H9 (cell line): ENCODE measurements at regions not wholly inside any gene's neighbourhood (a gene's known extent, or its start where the extent isn't known, plus 50 kb on each side); places are given as distances from the start of the nearest gene placed in this dataset.

Experiments used
- DNase-seq: peaks from one replicate; pipeline ENCODE4 v3.0.0-alpha.2; 2017
- H2AFZ ChIP-seq: one replicate; pipeline ENCODE4 v1.6.1; 2013; ENCODE audit warnings: mild to moderate bottlenecking, low read length, control low read depth, moderate library complexity
- H2AK5ac ChIP-seq: 2 replicates; pipeline ENCODE4 v1.6.1; 2013; ENCODE audit warnings: low read length, control low read depth, mixed read lengths; ENCODE audit not compliant: insufficient read length
- H2BK120ac ChIP-seq: one replicate; pipeline ENCODE4 v1.6.1; 2013; ENCODE audit warnings: low read depth, mild to moderate bottlenecking, low read length, control low read depth, inconsistent platforms; ENCODE audit not compliant: poor library complexity, severe bottlenecking
- H2BK12ac ChIP-seq: 2 replicates; pipeline ENCODE4 v1.6.1; 2013; ENCODE audit warnings: low read length, control low read depth, mixed read lengths, low read depth; ENCODE audit not compliant: insufficient read length
- H2BK15ac ChIP-seq: 2 replicates; pipeline ENCODE4 v1.6.1; 2013; ENCODE audit warnings: low read depth, low read length, control low read depth
- H2BK20ac ChIP-seq: one replicate; pipeline ENCODE4 v1.6.1; 2013; ENCODE audit warnings: low read depth, mild to moderate bottlenecking, low read length, control low read depth, inconsistent platforms; ENCODE audit not compliant: poor library complexity, severe bottlenecking
- H2BK5ac ChIP-seq: 2 replicates; pipeline ENCODE4 v1.6.1; 2013; ENCODE audit warnings: low read length, control low read depth, mixed read lengths; ENCODE audit not compliant: insufficient read length
- H3K14ac ChIP-seq: 2 replicates; pipeline ENCODE4 v1.6.1; 2013; ENCODE audit warnings: low read length, control low read depth; ENCODE audit not compliant: insufficient read depth
- H3K18ac ChIP-seq: 2 replicates; pipeline ENCODE4 v1.6.1; 2013; ENCODE audit warnings: low read depth, mild to moderate bottlenecking, mixed read lengths, low read length, control low read depth; ENCODE audit not compliant: insufficient read length
- H3K23ac ChIP-seq: 2 replicates; pipeline ENCODE4 v1.6.1; 2013; ENCODE audit warnings: low read length, control low read depth, mixed read lengths, low read depth; ENCODE audit not compliant: insufficient read length
- H3K23me2 ChIP-seq: 2 replicates; pipeline ENCODE4 v1.6.1; 2013; ENCODE audit warnings: low read depth, mild to moderate bottlenecking, mixed read lengths, low read length, control low read depth; ENCODE audit not compliant: insufficient read length, poor library complexity, severe bottlenecking
- H3K27ac ChIP-seq: 2 replicates; pipeline ENCODE4 v1.5.1; 2013; ENCODE audit warnings: low read length, control low read depth, mixed read lengths, low read depth; ENCODE audit not compliant: insufficient read length
- H3K27me3 ChIP-seq: 2 replicates; pipeline ENCODE4 v1.6.1; 2013; ENCODE audit warnings: low read length, control low read depth, inconsistent platforms; ENCODE audit not compliant: insufficient read depth
- H3K4ac ChIP-seq: 2 replicates; pipeline ENCODE4 v1.6.1; 2013; ENCODE audit warnings: low read depth, mild to moderate bottlenecking, control low read depth, inconsistent platforms, low read length, moderate library complexity
- H3K4me1 ChIP-seq: 2 replicates; pipeline ENCODE4 v1.6.1; 2013; ENCODE audit warnings: low read length, control low read depth, inconsistent platforms; ENCODE audit not compliant: insufficient read depth
- H3K4me2 ChIP-seq: 2 replicates; pipeline ENCODE4 v1.6.1; 2013; ENCODE audit warnings: low read length, control low read depth, mixed read lengths; ENCODE audit not compliant: insufficient read length, insufficient read depth
- H3K56ac ChIP-seq: 2 replicates; pipeline ENCODE4 v1.6.1; 2013; ENCODE audit warnings: low read depth, mild to moderate bottlenecking, mixed read lengths, low read length, control low read depth; ENCODE audit not compliant: insufficient read length
- H3K79me1 ChIP-seq: 2 replicates; pipeline ENCODE4 v1.6.1; 2013; ENCODE audit warnings: low read depth, mild to moderate bottlenecking, moderate library complexity, low read length, control low read depth, inconsistent platforms; ENCODE audit not compliant: insufficient read depth, poor library complexity, severe bottlenecking
- H3K79me2 ChIP-seq: 2 replicates; pipeline ENCODE4 v1.6.1; 2013; ENCODE audit warnings: low read length, control low read depth, inconsistent platforms; ENCODE audit not compliant: insufficient read depth
- H3K9ac ChIP-seq: 2 replicates; pipeline ENCODE4 v1.6.1; 2013; ENCODE audit warnings: low read length, control low read depth, mixed read lengths; ENCODE audit not compliant: insufficient read length; ENCODE audit errors: extremely low read depth
- H3K9me3 ChIP-seq: one replicate; pipeline ENCODE4 v1.6.1; 2013; ENCODE audit warnings: low read depth, low read length, inconsistent platforms; ENCODE audit not compliant: control insufficient read depth
- H3T11ph ChIP-seq: one replicate; pipeline ENCODE4 v1.6.1; 2013; ENCODE audit warnings: mild to moderate bottlenecking, low read length, control low read depth, inconsistent platforms
- H4K20me1 ChIP-seq: one replicate; pipeline ENCODE4 v1.6.1; 2013; ENCODE audit not compliant: control insufficient read depth, insufficient read length, insufficient read depth
- H4K5ac ChIP-seq: 2 replicates; pipeline ENCODE4 v1.6.1; 2013; ENCODE audit warnings: low read depth, mild to moderate bottlenecking, mixed read lengths, low read length, control low read depth; ENCODE audit not compliant: insufficient read length
- H4K8ac ChIP-seq: replicated peaks from 2 replicates; pipeline ENCODE4 v1.6.1; 2013; ENCODE audit warnings: low read length, control low read depth, mixed read lengths, low read depth; ENCODE audit not compliant: insufficient read length
- H4K91ac ChIP-seq: 2 replicates; pipeline ENCODE4 v1.6.1; 2013; ENCODE audit warnings: low read depth, mild to moderate bottlenecking, moderate library complexity, mixed read lengths, low read length, control low read depth; ENCODE audit not compliant: insufficient read length
- H3K27ac Mint-ChIP-seq, 3 experiments: 2 replicates in 2 of 3; 3 replicates in 1 of 3; pipeline ENCODE4 v1.8.0; 2020 to 2021; ENCODE audit warnings: mixed read lengths in 3 of 3, mild to moderate bottlenecking in 1 of 3, moderate library complexity in 1 of 3
- H3K27me3 Mint-ChIP-seq: 2 replicates; pipeline ENCODE4 v1.8.0; 2021; ENCODE audit warnings: low read depth, mild to moderate bottlenecking, moderate library complexity, mixed read lengths
- H3K36me3 Mint-ChIP-seq, 3 experiments: 2 replicates in 2 of 3; 3 replicates in 1 of 3; pipeline ENCODE4 v1.8.0; 2020 to 2021; ENCODE audit warnings: low read depth in 3 of 3, mixed read lengths in 3 of 3; ENCODE audit not compliant: insufficient read depth in 1 of 3
- H3K4me1 Mint-ChIP-seq, 2 experiments: 2 replicates each; pipeline ENCODE4 v1.8.0; 2020; ENCODE audit warnings: mixed read lengths in 2 of 2
- H3K4me3 Mint-ChIP-seq, 2 experiments: 2 replicates in 1 of 2; 3 replicates in 1 of 2; pipeline ENCODE4 v1.8.0; 2020 to 2021; ENCODE audit warnings: mild to moderate bottlenecking in 2 of 2, mixed read lengths in 2 of 2, moderate library complexity in 1 of 2
- H3K9me3 Mint-ChIP-seq, 2 experiments: 2 replicates in 1 of 2; 3 replicates in 1 of 2; pipeline ENCODE4 v1.8.0; 2020; ENCODE audit warnings: mild to moderate bottlenecking in 2 of 2, mixed read lengths in 2 of 2, moderate library complexity in 1 of 2
- WGBS: extraction: QIAGEN DNeasy Blood & Tissue Kit; methylation state at CpG from one replicate; pipeline ENCODE4 v1.1.7; 2013; ENCODE audit warnings: missing lambda C conversion rate, low lambda C conversion rate, mixed read lengths; ENCODE audit not compliant: insufficient read length; ENCODE audit errors: extremely low coverage; 5-methylcytosine and 5-hydroxymethylcytosine counted together
- TF ChIP-seq, protein P1 (sequence below): fragments of 200-600 bp; sonication (generic); conservative IDR thresholded peaks from 3 replicates; pipeline ENCODE4 v1.8.0; 2021; ENCODE audit warnings: antibody characterized with exemption, mild to moderate bottlenecking

DNA sequence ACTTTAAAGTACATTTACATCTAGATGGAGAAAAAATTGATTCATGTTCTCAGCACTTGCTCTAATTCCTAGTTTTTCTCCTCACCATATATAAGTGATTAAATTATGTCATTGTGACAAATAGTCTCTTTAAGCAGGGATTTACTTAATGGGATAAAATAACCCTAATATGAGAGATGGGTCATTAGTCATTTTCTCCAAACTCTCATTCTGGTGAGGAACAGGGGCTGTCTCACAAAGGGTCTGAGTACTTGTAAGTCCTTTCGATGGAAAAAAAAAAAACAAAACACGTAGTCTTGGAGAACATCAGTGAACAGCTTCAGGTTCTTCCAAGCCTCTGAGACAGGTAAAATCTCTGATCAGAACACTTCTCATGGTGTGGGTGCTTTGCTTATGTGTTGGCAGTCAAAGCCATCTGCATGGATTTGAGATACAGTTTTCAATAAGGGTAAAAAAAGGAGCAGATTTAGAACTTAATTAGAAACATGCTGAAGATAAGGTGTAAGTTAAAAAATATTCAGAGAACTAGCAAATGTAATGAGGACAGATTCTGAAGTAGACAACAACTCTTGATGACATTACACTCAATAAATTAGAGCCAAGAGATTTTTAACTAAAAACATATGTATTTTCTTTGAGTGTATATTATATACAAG, 1668.9 kb upstream of the MIR17HG start:
- no peaks in the 10 kb centered on the region for H3K9me3 ChIP-seq
- no peak overlapping the region for H3K9ac ChIP-seq
- H3K4me1 ChIP-seq, result no peaks in the 10 kb centered on the region
- H4K20me1 ChIP-seq, result no peaks in the 10 kb centered on the region
- no peak overlapping the region for H2BK5ac ChIP-seq
- no peak overlapping the region for H3K27ac ChIP-seq
- H3K4me2 ChIP-seq, result no peak overlapping the region
- H3K23ac ChIP-seq, result no peak overlapping the region
- H3K23me2 ChIP-seq, result no peaks in the 10 kb centered on the region
- no peak overlapping the region for H2BK120ac ChIP-seq
- Mint-ChIP-seq H3K4me3 (no peak overlapping the region), H3K36me3 (peaks cover 0 to 3% (median 0%) of the 10 kb centered on the region in 3 experiments; a peak in 1 of 7 replicates), H3K9me3 (no peaks in the 10 kb centered on the region; a peak in 1 of 5 replicates), H3K4me1 (no peaks in the 10 kb centered on the region), H3K27ac (no peak overlapping the region), H3K27me3 (no peaks in the 10 kb centered on the region)
- TF ChIP-seq, protein P1, sequence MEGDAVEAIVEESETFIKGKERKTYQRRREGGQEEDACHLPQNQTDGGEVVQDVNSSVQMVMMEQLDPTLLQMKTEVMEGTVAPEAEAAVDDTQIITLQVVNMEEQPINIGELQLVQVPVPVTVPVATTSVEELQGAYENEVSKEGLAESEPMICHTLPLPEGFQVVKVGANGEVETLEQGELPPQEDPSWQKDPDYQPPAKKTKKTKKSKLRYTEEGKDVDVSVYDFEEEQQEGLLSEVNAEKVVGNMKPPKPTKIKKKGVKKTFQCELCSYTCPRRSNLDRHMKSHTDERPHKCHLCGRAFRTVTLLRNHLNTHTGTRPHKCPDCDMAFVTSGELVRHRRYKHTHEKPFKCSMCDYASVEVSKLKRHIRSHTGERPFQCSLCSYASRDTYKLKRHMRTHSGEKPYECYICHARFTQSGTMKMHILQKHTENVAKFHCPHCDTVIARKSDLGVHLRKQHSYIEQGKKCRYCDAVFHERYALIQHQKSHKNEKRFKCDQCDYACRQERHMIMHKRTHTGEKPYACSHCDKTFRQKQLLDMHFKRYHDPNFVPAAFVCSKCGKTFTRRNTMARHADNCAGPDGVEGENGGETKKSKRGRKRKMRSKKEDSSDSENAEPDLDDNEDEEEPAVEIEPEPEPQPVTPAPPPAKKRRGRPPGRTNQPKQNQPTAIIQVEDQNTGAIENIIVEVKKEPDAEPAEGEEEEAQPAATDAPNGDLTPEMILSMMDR, result no peak
- H2BK15ac ChIP-seq, result no peak overlapping the region
- H4K5ac ChIP-seq, result no peak overlapping the region
- no peak overlapping the region for H3K4ac ChIP-seq
- H3K14ac ChIP-seq, result no peak overlapping the region
- no peak overlapping the region for H3K56ac ChIP-seq
- WGBS, result no CpG with 5 or more reads among the region's 2 CpGs
- no peaks in the 10 kb centered on the region for H3K27me3 ChIP-seq
- H3K18ac ChIP-seq, result no peak overlapping the region
- no peaks in the 10 kb centered on the region for H3K79me1 ChIP-seq
- no peak overlapping the region for H2AFZ ChIP-seq
- H4K91ac ChIP-seq, result no peak overlapping the region
- H3K79me2 ChIP-seq, result no peaks in the 10 kb centered on the region
- no peak overlapping the region for H2BK20ac ChIP-seq
- H2BK12ac ChIP-seq, result no peak overlapping the region
- no peak overlapping the region for H2AK5ac ChIP-seq
- H4K8ac ChIP-seq, result no peak overlapping the region
- DNase-seq, result no peak
- H3T11ph ChIP-seq, result no peak overlapping the region
